B cell (primary cell): ENCODE measurements at regions not wholly inside any gene's neighbourhood (a gene's known extent, or its start where the extent isn't known, plus 50 kb on each side); places are given as distances from the start of the nearest gene placed in this dataset.

Source experiments
- EZH2 ChIP-seq: IDR thresholded peaks from 2 replicates; pipeline ENCODE4 v1.6.1; 2012; ENCODE audit warnings: borderline replicate concordance, low read depth, mild to moderate bottlenecking, moderate library complexity, low read length; ENCODE audit not compliant: insufficient read depth, poor library complexity, severe bottlenecking
- TF ChIP-seq, protein P1 (sequence below): fragments of 200-600 bp; IDR thresholded peaks from one replicate; pipeline ENCODE4 v1.8.0; 2022; ENCODE audit warnings: antibody characterized with exemption, mild to moderate bottlenecking

GRCh38 chr15:87614704-87615103, 641.8 kb downstream of the NTRK3 start:
- TF ChIP-seq, protein P1, sequence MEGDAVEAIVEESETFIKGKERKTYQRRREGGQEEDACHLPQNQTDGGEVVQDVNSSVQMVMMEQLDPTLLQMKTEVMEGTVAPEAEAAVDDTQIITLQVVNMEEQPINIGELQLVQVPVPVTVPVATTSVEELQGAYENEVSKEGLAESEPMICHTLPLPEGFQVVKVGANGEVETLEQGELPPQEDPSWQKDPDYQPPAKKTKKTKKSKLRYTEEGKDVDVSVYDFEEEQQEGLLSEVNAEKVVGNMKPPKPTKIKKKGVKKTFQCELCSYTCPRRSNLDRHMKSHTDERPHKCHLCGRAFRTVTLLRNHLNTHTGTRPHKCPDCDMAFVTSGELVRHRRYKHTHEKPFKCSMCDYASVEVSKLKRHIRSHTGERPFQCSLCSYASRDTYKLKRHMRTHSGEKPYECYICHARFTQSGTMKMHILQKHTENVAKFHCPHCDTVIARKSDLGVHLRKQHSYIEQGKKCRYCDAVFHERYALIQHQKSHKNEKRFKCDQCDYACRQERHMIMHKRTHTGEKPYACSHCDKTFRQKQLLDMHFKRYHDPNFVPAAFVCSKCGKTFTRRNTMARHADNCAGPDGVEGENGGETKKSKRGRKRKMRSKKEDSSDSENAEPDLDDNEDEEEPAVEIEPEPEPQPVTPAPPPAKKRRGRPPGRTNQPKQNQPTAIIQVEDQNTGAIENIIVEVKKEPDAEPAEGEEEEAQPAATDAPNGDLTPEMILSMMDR = no peak
- TF ChIP-seq EZH2 = no peak
